NCI-H1436 (cell line): ENCODE measurements at regions not wholly inside any gene's neighbourhood (a gene's known extent, or its start where the extent isn't known, plus 50 kb on each side); places are given as distances from the start of the nearest gene placed in this dataset.

Experiments
- DNase-seq: peaks from one replicate; lab custom pipeline; 2025; lab: John Stamatoyannopoulos, UW

DNA sequence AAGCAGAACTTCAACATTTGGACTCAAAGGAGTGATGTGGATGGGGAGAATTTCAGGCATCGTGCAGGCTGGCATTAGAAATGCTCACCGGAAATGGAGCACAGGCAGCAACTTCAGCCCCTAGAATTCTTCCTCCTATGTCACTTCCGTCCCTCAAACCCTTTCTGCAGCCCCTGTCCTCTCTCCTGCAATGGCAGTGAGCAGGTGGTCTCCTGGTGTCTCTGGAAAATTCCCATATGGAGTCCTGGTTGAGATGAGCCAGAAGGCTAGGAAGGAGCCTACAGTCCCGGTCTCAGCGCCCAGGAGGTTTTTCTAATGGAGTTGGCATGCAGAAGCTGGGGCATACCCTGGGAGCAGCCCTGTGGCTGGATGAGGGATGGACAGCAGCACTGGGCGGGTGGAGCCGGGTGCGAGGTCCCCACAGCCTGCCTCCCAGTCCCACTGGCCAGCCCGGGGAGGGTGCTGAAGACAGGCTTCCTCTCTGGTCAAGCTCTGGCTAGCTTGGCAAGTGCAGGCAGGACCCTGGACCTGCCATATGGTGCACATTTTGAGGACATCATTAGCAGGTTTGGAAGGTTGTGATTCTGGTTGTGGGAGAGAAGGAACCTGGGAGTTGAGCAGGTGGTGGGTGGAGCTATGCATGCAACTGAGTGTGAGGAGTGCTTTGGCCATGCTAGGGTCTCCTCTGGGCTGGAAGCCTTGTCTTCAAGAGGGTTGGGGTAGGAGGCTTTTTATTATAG lies 59.8 kb upstream of the B3GAT1 start:
- no peak for DNase-seq

- DNase-seq: peak; percentile 6
These were observed 59.2 kb upstream of the B3GAT1 start for GRCh38 chr11:134471087-134471715.

DNA sequence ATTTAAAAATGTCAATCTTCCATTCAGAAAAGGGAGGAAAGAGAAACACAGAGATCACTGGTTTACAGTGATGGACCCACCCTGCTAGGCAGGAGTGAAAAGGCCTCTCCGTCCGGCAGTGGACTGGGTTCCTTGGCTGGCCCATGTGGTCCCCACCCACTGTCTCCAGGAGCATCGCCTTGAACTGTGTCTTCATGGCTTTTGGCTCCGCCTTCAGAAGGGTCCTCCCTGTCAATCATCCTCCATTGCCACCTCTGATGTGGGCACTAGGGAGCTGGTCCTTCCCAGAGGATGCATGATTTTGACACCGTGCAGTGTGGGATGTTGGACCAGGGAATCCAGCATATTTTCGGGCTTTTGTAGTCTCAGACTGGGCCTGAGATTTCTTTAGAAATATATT lies 58.2 kb upstream of the B3GAT1 start:
- no peak for DNase-seq

DNA sequence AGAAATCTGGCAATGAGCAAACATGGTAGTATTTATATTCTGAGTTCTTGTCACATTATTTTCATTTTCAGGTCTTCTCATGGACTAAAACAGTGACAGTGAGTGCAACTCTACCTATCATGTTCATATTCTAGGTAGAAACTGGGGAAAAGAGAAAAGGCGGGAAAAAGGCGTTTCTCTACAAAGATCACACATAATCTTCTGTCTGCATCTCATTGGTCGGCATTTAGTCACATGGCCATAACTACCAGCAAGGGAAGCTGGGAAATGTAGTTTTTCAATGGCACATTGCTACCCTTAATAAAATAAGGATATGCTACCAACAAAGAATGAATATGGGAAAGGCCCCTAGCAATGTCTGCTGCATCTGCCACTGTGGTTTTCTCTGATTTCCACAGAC lies 57.6 kb upstream of the B3GAT1 start:
- no peak for DNase-seq

- no peak for DNase-seq
These were observed 56.8 kb upstream of the B3GAT1 start for GRCh38 chr11:134468796-134469195.

- DNase-seq: no peak
These were observed 56.1 kb upstream of the B3GAT1 start for GRCh38 chr11:134468081-134468668.

GRCh38 chr11:134466610-134467567 lies 54.8 kb upstream of the B3GAT1 start:
- DNase-seq: no peak

DNA sequence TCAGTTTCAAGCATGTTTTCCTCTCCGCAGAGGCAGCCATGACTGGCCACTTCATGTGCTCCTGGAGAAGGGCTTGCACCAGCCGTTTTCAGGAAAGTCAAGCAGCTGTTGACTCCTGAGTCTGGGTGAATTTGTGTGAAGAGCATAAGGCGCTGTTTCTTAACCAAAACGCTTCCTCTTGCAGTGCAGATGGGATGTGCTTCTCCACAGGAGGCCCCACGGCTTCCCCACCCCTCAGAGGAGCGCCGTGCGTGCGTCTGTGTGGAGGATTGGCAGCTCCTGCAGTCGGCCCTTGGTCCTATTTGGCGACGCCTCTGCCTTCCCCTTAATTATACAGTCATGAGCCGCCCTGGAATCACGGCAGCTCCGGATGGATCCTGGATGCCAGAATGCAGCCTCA lies 54.1 kb upstream of the B3GAT1 start:
- DNase-seq: no peak

GRCh38 chr11:134464981-134465730 lies 53.1 kb upstream of the B3GAT1 start:
- no peak for DNase-seq

DNA sequence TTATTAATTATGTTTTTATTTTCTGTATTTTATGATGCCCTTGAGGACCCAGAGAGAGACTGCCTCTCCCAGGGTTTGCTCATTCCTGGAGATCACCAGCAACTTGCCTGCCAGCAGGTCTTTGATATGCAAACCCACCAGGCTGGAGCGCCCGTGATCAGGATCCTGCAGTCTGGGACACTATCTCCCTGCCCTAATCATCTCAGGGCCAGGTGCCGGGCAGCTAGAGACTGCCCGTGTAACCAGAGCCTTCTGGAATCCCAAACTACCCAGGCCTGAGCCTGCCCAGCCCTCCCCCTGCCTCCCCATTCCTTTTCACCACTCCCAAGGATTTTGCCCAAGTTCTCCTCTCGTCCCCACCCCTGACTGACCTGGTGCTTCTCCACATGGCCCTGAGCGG lies 52.2 kb upstream of the B3GAT1 start:
- no peak for DNase-seq

GRCh38 chr11:134463716-134464115 lies 51.7 kb upstream of the B3GAT1 start:
- no peak for DNase-seq
